AG10803 (cell line): ENCODE measurements at regions not wholly inside any gene's neighbourhood (a gene's known extent, or its start where the extent isn't known, plus 50 kb on each side); places are given as distances from the start of the nearest gene placed in this dataset.

Experiments used
- DNase-seq: peaks from one replicate; pipeline ENCODE4 v3.0.0; 2010; ENCODE audit warnings: low read depth
- H3K4me3 ChIP-seq: 2 replicates; pipeline ENCODE4 v1.5.1; 2011; ENCODE audit warnings: mild to moderate bottlenecking, low read length, control low read depth
- CTCF ChIP-seq: conservative IDR thresholded peaks from 2 replicates; pipeline ENCODE4 v1.5.1; 2011; ENCODE audit warnings: mild to moderate bottlenecking, low read length, control low read depth, inconsistent platforms

- no peak for DNase-seq
- TF ChIP-seq CTCF, result no peak
Observed at GRCh38 chr18:40902436-40902835, 1052.6 kb upstream of the PIK3C3 start.

GRCh38 chr18:40897884-40898283 is 1057.2 kb upstream of the PIK3C3 start:
- no peak for TF ChIP-seq CTCF
- DNase-seq, result no peak
- no peak overlapping the region for H3K4me3 ChIP-seq

More at GRCh38 chr18:40902436-40902835, 1052.6 kb upstream of the PIK3C3 start:
- no peak overlapping the region for H3K4me3 ChIP-seq

GRCh38 chr18:40883271-40883670 is 1071.8 kb upstream of the PIK3C3 start:
- H3K4me3 ChIP-seq, result no peak overlapping the region
- no peak for TF ChIP-seq CTCF
- no peak for DNase-seq

- TF ChIP-seq CTCF, result no peak
- H3K4me3 ChIP-seq, result no peak overlapping the region
- no peak for DNase-seq
Observed at GRCh38 chr18:40882468-40882867, 1072.6 kb upstream of the PIK3C3 start.

- no peak for TF ChIP-seq CTCF
- H3K4me3 ChIP-seq, result no peak overlapping the region
- DNase-seq, result no peak
Observed at GRCh38 chr18:40878371-40878770, 1076.7 kb upstream of the PIK3C3 start.

- H3K4me3 ChIP-seq, result no peak overlapping the region
- TF ChIP-seq CTCF, result no peak
- peak; percentile 85 for DNase-seq
Observed at GRCh38 chr18:40877096-40877495, 1077.9 kb upstream of the PIK3C3 start.

- TF ChIP-seq CTCF, result no peak
- H3K4me3 ChIP-seq, result no peak overlapping the region
- no peak for DNase-seq
Observed at GRCh38 chr18:40875101-40875615, 1079.9 kb upstream of the PIK3C3 start.
